CD14-positive monocyte (primary cell): ENCODE measurements at regions not wholly inside any gene's neighbourhood (a gene's known extent, or its start where the extent isn't known, plus 50 kb on each side); places are given as distances from the start of the nearest gene placed in this dataset.

Source experiments
- DNase-seq, 3 donors: peaks; one replicate each; pipeline ENCODE4 v3.0.0-alpha.2; 2011 to 2022
- H2AFZ ChIP-seq: 2 replicates; pipeline ENCODE4 v1.6.0; 2012; ENCODE audit warnings: mild to moderate bottlenecking, low read depth, low read length, inconsistent platforms; ENCODE audit not compliant: insufficient read depth, poor library complexity, severe bottlenecking
- H3K27ac ChIP-seq, 2 donors: 1 replicate in 1 of 2; 2 replicates in 1 of 2; pipeline ENCODE4 v1.5.1; 2012 to 2013; ENCODE audit warnings: low read length in 2 of 2, control low read depth in 1 of 2, inconsistent platforms in 1 of 2, low read depth in 1 of 2, mild to moderate bottlenecking in 1 of 2
- H3K27me3 ChIP-seq, 2 donors: one replicate each; pipeline versions ENCODE4 v1.6.0 to v1.6.1; 2011 to 2013; ENCODE audit warnings: low read length in 2 of 2; ENCODE audit not compliant: control insufficient read depth in 2 of 2, insufficient read depth in 2 of 2
- H3K36me3 ChIP-seq, 2 donors: replicated peaks in 1 of 2; 1 replicate in 1 of 2; 2 replicates in 1 of 2; pipeline versions ENCODE4 v1.5.1 to v1.6.1; 2012 to 2013; ENCODE audit warnings: low read length in 2 of 2, control low read depth in 1 of 2, inconsistent platforms in 1 of 2, mild to moderate bottlenecking in 1 of 2; ENCODE audit not compliant: insufficient read depth in 2 of 2, control insufficient read depth in 1 of 2
- H3K4me1 ChIP-seq, 2 donors: 1 replicate in 1 of 2; 2 replicates in 1 of 2; pipeline versions ENCODE4 v1.5.1 to v1.6.1; 2012 to 2013; ENCODE audit warnings: low read length in 2 of 2, control low read depth in 1 of 2, inconsistent platforms in 1 of 2, mild to moderate bottlenecking in 1 of 2, moderate library complexity in 1 of 2; ENCODE audit not compliant: insufficient read depth in 2 of 2, control insufficient read depth in 1 of 2
- H3K4me2 ChIP-seq: replicated peaks from 2 replicates; pipeline ENCODE3; 2012; ENCODE audit warnings: low read length, moderate library complexity, mild to moderate bottlenecking; ENCODE audit not compliant: poor library complexity, severe bottlenecking; ENCODE audit errors: extremely low read depth
- H3K4me3 ChIP-seq, 3 experiments: fragments of 200-600 bp in 1 of 3; sonication (generic) in 1 of 3; replicated peaks in 1 of 3; 1 replicate in 2 of 3; 2 replicates in 1 of 3; pipeline ENCODE4 v1.5.1; 2011 to 2013; ENCODE audit warnings: low read length in 3 of 3, mild to moderate bottlenecking in 3 of 3, control low read depth in 2 of 3, low read depth in 2 of 3, inconsistent platforms in 1 of 3, moderate library complexity in 1 of 3
- H3K79me2 ChIP-seq: 2 replicates; pipeline ENCODE4 v1.6.0; 2012; ENCODE audit warnings: mild to moderate bottlenecking, control low read depth, inconsistent platforms, low read length, moderate library complexity; ENCODE audit not compliant: insufficient read depth
- H3K9ac ChIP-seq: 2 replicates; pipeline ENCODE4 v1.6.0; 2017; ENCODE audit warnings: low read length, mild to moderate bottlenecking; ENCODE audit not compliant: insufficient read depth, poor library complexity, severe bottlenecking
- H3K9me3 ChIP-seq, 2 donors: replicated peaks in 1 of 2; 1 replicate in 1 of 2; 2 replicates in 1 of 2; pipeline versions ENCODE4 v1.5.1 to v1.6.1; 2012 to 2013; ENCODE audit warnings: low read length in 2 of 2, control low read depth in 1 of 2; ENCODE audit not compliant: control insufficient read depth in 1 of 2, insufficient read depth in 1 of 2
- H4K20me1 ChIP-seq: 2 replicates; pipeline ENCODE4 v1.6.0; 2012; ENCODE audit warnings: mild to moderate bottlenecking, low read length, control low read depth, moderate library complexity; ENCODE audit not compliant: insufficient read depth
- H3K27ac Mint-ChIP-seq, 7 donors: one replicate each; pipeline ENCODE4 v1.8.0; 2020; ENCODE audit warnings: mild to moderate bottlenecking in 7 of 7, mixed read lengths in 7 of 7, moderate library complexity in 6 of 7, inconsistent platforms in 2 of 7
- H3K27me3 Mint-ChIP-seq, 3 donors: one replicate each; pipeline ENCODE4 v1.8.0; 2021 to 2022; ENCODE audit warnings: low read depth in 3 of 3, mild to moderate bottlenecking in 3 of 3, mixed read lengths in 3 of 3, moderate library complexity in 3 of 3, inconsistent platforms in 1 of 3
- H3K36me3 Mint-ChIP-seq, 2 donors: one replicate each; pipeline ENCODE4 v1.8.0; 2020; ENCODE audit warnings: mixed read lengths in 2 of 2, inconsistent platforms in 1 of 2, mild to moderate bottlenecking in 1 of 2
- H3K4me1 Mint-ChIP-seq: one replicate; pipeline ENCODE4 v1.8.0; 2020; ENCODE audit warnings: mild to moderate bottlenecking, mixed read lengths
- H3K4me3 Mint-ChIP-seq, 2 donors: one replicate each; pipeline ENCODE4 v1.8.0; 2020; ENCODE audit warnings: mild to moderate bottlenecking in 2 of 2, mixed read lengths in 2 of 2, moderate library complexity in 1 of 2
- H3K9me3 Mint-ChIP-seq, 7 donors: one replicate each; pipeline ENCODE4 v1.8.0; 2020 to 2022; ENCODE audit warnings: mixed read lengths in 7 of 7, mild to moderate bottlenecking in 6 of 7, moderate library complexity in 6 of 7, inconsistent platforms in 2 of 7
- CTCF ChIP-seq: fragments of 200-600 bp; IDR thresholded peaks from one replicate; pipeline ENCODE4 v1.8.0; 2022; ENCODE audit warnings: antibody characterized with exemption, mild to moderate bottlenecking
- WGBS: methylation state at CpG from one replicate; pipeline ENCODE4 v1.1.5; 2013; ENCODE audit warnings: missing lambda C conversion rate; ENCODE audit not compliant: insufficient coverage; 5-methylcytosine and 5-hydroxymethylcytosine counted together
- intact Hi-C, 2 donors: fragments of 100-400 bp; cut with micrococcal nuclease; formaldehyde crosslinking; loops; one replicate each; pipeline versions ENCODE4 v1.15.0 to v1.15.1; 2023

- no peak overlapping the region for H3K9ac ChIP-seq
- Mint-ChIP-seq H3K27ac (no peak overlapping the region), H3K36me3 (no peaks in the 10 kb centered on the region), H3K9me3 (peaks cover 0 to 11% (median 1%) of the 10 kb centered on the region in 7 donors), H3K27me3 (peaks cover 0 to 5% (median 3%) of the 10 kb centered on the region in 3 donors), H3K4me3 (no peak overlapping the region), H3K4me1 (no peaks in the 10 kb centered on the region)
- no peaks in the 10 kb centered on the region for H3K36me3 ChIP-seq
- H4K20me1 ChIP-seq = no peaks in the 10 kb centered on the region
- no peak for DNase-seq
- H3K4me3 ChIP-seq = no peak overlapping the region
- H3K4me1 ChIP-seq = no peaks in the 10 kb centered on the region
- 10% methylated on average over 1 of the region's 7 CpGs for WGBS
- TF ChIP-seq CTCF = no peak
- H3K27me3 ChIP-seq = no peaks in the 10 kb centered on the region
- no peaks in the 10 kb centered on the region for H3K79me2 ChIP-seq
- H3K9me3 ChIP-seq = no peaks in the 10 kb centered on the region
- H2AFZ ChIP-seq = no peak overlapping the region
- H3K27ac ChIP-seq = no peak overlapping the region
- intact Hi-C loops = no loop called here
- no peak overlapping the region for H3K4me2 ChIP-seq
Observed at GRCh38 chr17:71830866-71831265, 290.0 kb upstream of the SOX9 start.

- no peaks in the 10 kb centered on the region for H3K4me1 ChIP-seq
- no peak overlapping the region for H3K4me2 ChIP-seq
- WGBS = 100% methylated on average over 3 of the region's 3 CpGs
- no peak overlapping the region for H3K27ac ChIP-seq
- intact Hi-C loops = no loop called here
- H3K9ac ChIP-seq = no peak overlapping the region
- no peaks in the 10 kb centered on the region for H3K27me3 ChIP-seq
- peaks cover 0 to 17% (median 7%) of the 10 kb centered on the region in 7 donors for H3K9me3 Mint-ChIP-seq
- H2AFZ ChIP-seq = no peak overlapping the region
- H4K20me1 ChIP-seq = no peaks in the 10 kb centered on the region
- H3K27me3 Mint-ChIP-seq = no peaks in the 10 kb centered on the region
- TF ChIP-seq CTCF = no peak
- no peaks in the 10 kb centered on the region for H3K4me1 Mint-ChIP-seq
- no peak overlapping the region for H3K4me3 ChIP-seq
- no peaks in the 10 kb centered on the region for H3K36me3 Mint-ChIP-seq
- DNase-seq = no peak
- H3K79me2 ChIP-seq = no peaks in the 10 kb centered on the region
- H3K36me3 ChIP-seq = no peaks in the 10 kb centered on the region
- H3K9me3 ChIP-seq = peaks cover 6 to 15% of the 10 kb centered on the region in 2 donors
- no peak overlapping the region for H3K4me3 Mint-ChIP-seq
- peak overlapping the region in 1 of 7 donors; percentile 33 for H3K27ac Mint-ChIP-seq
Observed at GRCh38 chr17:71842986-71843385, 277.8 kb upstream of the SOX9 start.
